A549 (cell line): ENCODE measurements at regions not wholly inside any gene's neighbourhood (a gene's known extent, or its start where the extent isn't known, plus 50 kb on each side); places are given as distances from the start of the nearest gene placed in this dataset.

Experiments used
- CTCF ChIP-seq: fragments of >200 bp; sonication (Bioruptor Twin); formaldehyde crosslinking; IDR thresholded peaks from 3 replicates; pipeline ENCODE4 v1.5.1; 2016
- MAFK ChIP-seq: fragments of 450-650 bp; IDR thresholded peaks from 2 replicates; pipeline ENCODE4 v1.6.1; 2014; ENCODE audit not compliant: partially characterized antibody
- MAX ChIP-seq: IDR thresholded peaks from 2 replicates; pipeline ENCODE4 v1.6.1; 2012
- RFX5 ChIP-seq: fragments of 450-650 bp; IDR thresholded peaks from 2 replicates; pipeline ENCODE4 v1.7.1; 2014; ENCODE audit warnings: antibody characterized with exemption, mild to moderate bottlenecking, moderate library complexity

- TF ChIP-seq RFX5 (no peak), MAX (no peak), CTCF (no peak), MAFK (no peak)
Observed at GRCh38 chr1:37137601-37138000, 103.3 kb upstream of the GRIK3 start.
